HL-60 (cell line): ENCODE measurements at regions not wholly inside any gene's neighbourhood (a gene's known extent, or its start where the extent isn't known, plus 50 kb on each side); places are given as distances from the start of the nearest gene placed in this dataset.
"Not testable (repeated sequence)": the region's sequence is repeated elsewhere in the genome, so short reads cannot be mapped to it uniquely, and the experiment has no call there.

Source experiments
- DNase-seq, 2 experiments: peaks; one replicate each; pipeline ENCODE4 v3.0.0-alpha.2; 2010 to 2020; ENCODE audit warnings: low read depth in 1 of 2, low spot score in 1 of 2
- H3K27ac ChIP-seq: fragments of 250-450 bp; sonication (Bioruptor Pico); replicated peaks from 2 replicates; pipeline ENCODE4 v1.5.1; 2020; ENCODE audit warnings: mild to moderate bottlenecking, moderate library complexity
- H3K27me3 ChIP-seq: fragments of 250-450 bp; sonication (Bioruptor Pico); 2 replicates; pipeline ENCODE4 v1.5.1; 2021; ENCODE audit warnings: mild to moderate bottlenecking, moderate library complexity; ENCODE audit not compliant: insufficient read depth, poor library complexity, severe bottlenecking
- H3K4me3 ChIP-seq: replicated peaks from 2 replicates; pipeline ENCODE4 v1.5.1; 2011; ENCODE audit warnings: mild to moderate bottlenecking, control low read depth, low read length; ENCODE audit not compliant: insufficient read depth
- CTCF ChIP-seq: IDR thresholded peaks from one replicate; pipeline ENCODE4 v1.5.1; 2011; ENCODE audit warnings: low read length, control low read depth, inconsistent platforms; ENCODE audit not compliant: insufficient read depth
- GABPA ChIP-seq: IDR thresholded peaks from 2 replicates; pipeline ENCODE4 v1.6.1; 2012; ENCODE audit warnings: low read depth
- POLR2AphosphoS5 ChIP-seq: IDR thresholded peaks from 2 replicates; pipeline ENCODE4 v1.6.1; 2012; ENCODE audit warnings: low read depth
- REST ChIP-seq: IDR thresholded peaks from 2 replicates; pipeline ENCODE4 v1.6.1; 2012; ENCODE audit warnings: low read depth; ENCODE audit not compliant: insufficient replicate concordance
- SPI1 ChIP-seq: IDR thresholded peaks from 2 replicates; pipeline ENCODE4 v1.6.1; 2012; ENCODE audit warnings: low read depth, mild to moderate bottlenecking, borderline replicate concordance

- no peak for DNase-seq
Observed at GRCh38 chr7:41391818-41392217, 311.1 kb downstream of the INHBA start.

GRCh38 chr7:41388933-41389332 lies 314.0 kb downstream of the INHBA start:
- not testable (repeated sequence) for DNase-seq, H3K27ac ChIP-seq, H3K27me3 ChIP-seq, H3K4me3 ChIP-seq

More at GRCh38 chr7:41391818-41392217, 311.1 kb downstream of the INHBA start:
- Histone ChIP-seq H3K4me3 (no peak overlapping the region), H3K27me3 (peaks cover 2% of the 10 kb centered on the region), H3K27ac (no peak overlapping the region)
- TF ChIP-seq SPI1 (no peak), REST (no peak), CTCF (no peak), GABPA (no peak), POLR2AphosphoS5 (no peak)

- H3K4me3 ChIP-seq = no peak overlapping the region
- no peak overlapping the region for H3K27ac ChIP-seq
- H3K27me3 ChIP-seq = no peaks in the 10 kb centered on the region
- TF ChIP-seq CTCF (no peak), POLR2AphosphoS5 (no peak), SPI1 (no peak), GABPA (no peak), REST (no peak)
- DNase-seq = no peak
Observed at GRCh38 chr7:41385996-41386395, 316.9 kb downstream of the INHBA start.

- Histone ChIP-seq H3K4me3 (no peak overlapping the region), H3K27me3 (no peaks in the 10 kb centered on the region), H3K27ac (no peak overlapping the region)
- TF ChIP-seq GABPA = no peak
- TF ChIP-seq POLR2AphosphoS5 = no peak
- no peak for TF ChIP-seq SPI1
- TF ChIP-seq REST = no peak
- no peak for TF ChIP-seq CTCF
- no peak for DNase-seq
Observed at GRCh38 chr7:41384418-41384817, 318.5 kb downstream of the INHBA start.
